Suprapubic skin (tissue), 4 donors: ENCODE measurements at regions not wholly inside any gene's neighbourhood (a gene's known extent, or its start where the extent isn't known, plus 50 kb on each side); places are given as distances from the start of the nearest gene placed in this dataset.

Source experiments
- DNase-seq, 2 donors: peaks; one replicate each; pipeline ENCODE4 v3.0.0-alpha.2; 2019; ENCODE audit warnings: low spot score in 2 of 2
- H3K27ac ChIP-seq: fragments of 200-600 bp; sonication (generic); one replicate; pipeline ENCODE4 v1.5.1; 2019
- H3K27me3 ChIP-seq: fragments of 200-600 bp; sonication (generic); one replicate; pipeline ENCODE4 v1.5.1; 2019
- H3K36me3 ChIP-seq: fragments of 200-600 bp; sonication (generic); one replicate; pipeline ENCODE4 v1.5.1; 2019
- H3K4me1 ChIP-seq: fragments of 200-600 bp; sonication (generic); one replicate; pipeline ENCODE4 v1.5.1; 2019
- H3K4me3 ChIP-seq: fragments of 200-600 bp; sonication (generic); one replicate; pipeline ENCODE4 v1.5.1; 2019; ENCODE audit warnings: mild to moderate bottlenecking
- H3K9me3 ChIP-seq: fragments of 200-600 bp; sonication (generic); one replicate; pipeline ENCODE4 v1.5.1; 2019
- CTCF ChIP-seq, 2 donors: fragments of 200-600 bp in 1 of 2; fragments of 450-650 bp in 1 of 2; sonication (generic) in 1 of 2; IDR thresholded peaks; one replicate each; pipeline ENCODE4 v1.5.1; 2016 to 2019; ENCODE audit warnings: antibody characterized with exemption in 2 of 2, mild to moderate bottlenecking in 1 of 2, moderate library complexity in 1 of 2
- EP300 ChIP-seq: sonication (generic); formaldehyde crosslinking; IDR thresholded peaks from one replicate; pipeline ENCODE4 v1.6.1; 2017; ENCODE audit warnings: antibody characterized with exemption
- POLR2A ChIP-seq, 2 donors: fragments of 450-650 bp; IDR thresholded peaks; one replicate each; pipeline ENCODE4 v1.6.1; 2017; ENCODE audit warnings: antibody characterized with exemption in 2 of 2, mild to moderate bottlenecking in 2 of 2, moderate library complexity in 2 of 2
- POLR2AphosphoS5 ChIP-seq, 3 donors: sonication (generic); formaldehyde crosslinking; IDR thresholded peaks; one replicate each; pipeline ENCODE4 v1.6.1; 2017; ENCODE audit warnings: antibody characterized with exemption in 3 of 3
- WGBS: methylation state at CpG from one replicate; pipeline ENCODE4 v1.1.5; 2018; 5-methylcytosine and 5-hydroxymethylcytosine counted together

- 94% methylated on average over 2 of the region's 2 CpGs for WGBS
- H3K27ac ChIP-seq, result no peak overlapping the region
- no peak overlapping the region for H3K4me3 ChIP-seq
- H3K9me3 ChIP-seq, result no peaks in the 10 kb centered on the region
- TF ChIP-seq CTCF (IDR thresholded peaks at IDR 0.05) (no peak), POLR2AphosphoS5 (IDR thresholded peaks at IDR 0.05) (no peak), EP300 (no peak), POLR2A (IDR thresholded peaks at IDR 0.05) (no peak)
- no peaks in the 10 kb centered on the region for H3K36me3 ChIP-seq
- no peaks in the 10 kb centered on the region for H3K4me1 ChIP-seq
- DNase-seq, result no peak
- H3K27me3 ChIP-seq, result no peaks in the 10 kb centered on the region
These were observed 287.1 kb downstream of the KCNN2 start for GRCh38 chr5:114648940-114649339.

- no peaks in the 10 kb centered on the region for H3K36me3 ChIP-seq
- TF ChIP-seq CTCF (IDR thresholded peaks at IDR 0.05) (no peak), POLR2AphosphoS5 (IDR thresholded peaks at IDR 0.05) (no peak), EP300 (no peak), POLR2A (IDR thresholded peaks at IDR 0.05) (no peak)
- no peaks in the 10 kb centered on the region for H3K9me3 ChIP-seq
- H3K27me3 ChIP-seq, result no peaks in the 10 kb centered on the region
- no peak overlapping the region for H3K27ac ChIP-seq
- H3K4me1 ChIP-seq, result no peaks in the 10 kb centered on the region
- no peak for DNase-seq
- H3K4me3 ChIP-seq, result no peak overlapping the region
These were observed 282.7 kb downstream of the KCNN2 start for GRCh38 chr5:114644576-114644975.

GRCh38 chr5:114636271-114636670 is 274.4 kb downstream of the KCNN2 start:
- H3K4me1 ChIP-seq, result no peaks in the 10 kb centered on the region
- no peak for DNase-seq
- WGBS, result 65% methylated on average over 3 of the region's 3 CpGs
- no peak overlapping the region for H3K27ac ChIP-seq
- no peaks in the 10 kb centered on the region for H3K9me3 ChIP-seq
- TF ChIP-seq POLR2AphosphoS5 (IDR thresholded peaks at IDR 0.05) (no peak), POLR2A (IDR thresholded peaks at IDR 0.05) (no peak), CTCF (IDR thresholded peaks at IDR 0.05) (no peak), EP300 (no peak)
- no peak overlapping the region for H3K4me3 ChIP-seq
- no peaks in the 10 kb centered on the region for H3K27me3 ChIP-seq
- H3K36me3 ChIP-seq, result no peaks in the 10 kb centered on the region

- TF ChIP-seq EP300 (no peak), POLR2A (IDR thresholded peaks at IDR 0.05) (no peak), POLR2AphosphoS5 (IDR thresholded peaks at IDR 0.05) (no peak), CTCF (IDR thresholded peaks at IDR 0.05) (no peak)
- Histone ChIP-seq H3K4me1 (no peaks in the 10 kb centered on the region), H3K4me3 (no peak overlapping the region), H3K36me3 (no peaks in the 10 kb centered on the region), H3K27ac (no peak overlapping the region), H3K9me3 (no peaks in the 10 kb centered on the region), H3K27me3 (no peaks in the 10 kb centered on the region)
- 42% methylated on average over 5 of the region's 5 CpGs for WGBS
- DNase-seq, result no peak
These were observed 273.4 kb downstream of the KCNN2 start for GRCh38 chr5:114634967-114635901.

- TF ChIP-seq CTCF (IDR thresholded peaks at IDR 0.05), result no peak
- TF ChIP-seq POLR2AphosphoS5 (IDR thresholded peaks at IDR 0.05), result no peak
- no peak for TF ChIP-seq EP300
- no peak for TF ChIP-seq POLR2A (IDR thresholded peaks at IDR 0.05)
- no peak overlapping the region for H3K4me3 ChIP-seq
- no peak for DNase-seq
- no peaks in the 10 kb centered on the region for H3K27me3 ChIP-seq
- H3K27ac ChIP-seq, result no peak overlapping the region
- H3K9me3 ChIP-seq, result no peaks in the 10 kb centered on the region
- WGBS, result 95% methylated on average over 2 of the region's 2 CpGs
- H3K4me1 ChIP-seq, result no peaks in the 10 kb centered on the region
- H3K36me3 ChIP-seq, result no peaks in the 10 kb centered on the region
These were observed 272.6 kb downstream of the KCNN2 start for GRCh38 chr5:114634517-114634916.
